HG03460 (cell line): ENCODE measurements at regions not wholly inside any gene's neighbourhood (a gene's known extent, or its start where the extent isn't known, plus 50 kb on each side); places are given as distances from the start of the nearest gene placed in this dataset.
"Not testable (repeated sequence)": the region's sequence is repeated elsewhere in the genome, so short reads cannot be mapped to it uniquely, and the experiment has no call there.

Experiments used
- ATAC-seq: cut with Tn5 transposase; IDR thresholded peaks from one replicate; pipeline ENCODE4 v1.9.1; 2021; ENCODE audit not compliant: unreplicated experiment

DNA sequence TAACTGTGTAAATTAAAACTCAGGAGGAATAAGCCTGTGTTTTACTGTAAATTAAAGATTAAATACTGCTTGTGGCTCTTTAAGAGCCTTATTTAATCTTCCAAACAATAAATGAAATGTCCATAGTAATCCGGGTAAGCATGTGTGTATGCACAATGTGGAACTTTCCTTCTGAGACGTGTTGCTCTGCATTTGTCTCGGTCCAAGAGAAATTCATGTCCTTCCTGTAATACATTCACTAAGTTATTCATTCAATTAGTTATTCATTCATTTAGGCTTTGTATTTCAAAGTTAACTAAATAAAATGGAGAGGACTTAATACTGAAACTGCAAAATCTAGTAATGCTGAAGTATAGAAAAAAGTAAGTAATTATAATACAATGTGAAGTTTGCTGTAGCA lies 2728.8 kb downstream of the PCDH7 start:
- ATAC-seq, result no peak

GRCh38 chr4:33453436-33453835 lies 2733.3 kb downstream of the PCDH7 start:
- no peak for ATAC-seq

GRCh38 chr4:33453916-33454315 lies 2733.7 kb downstream of the PCDH7 start:
- ATAC-seq, result no peak

DNA sequence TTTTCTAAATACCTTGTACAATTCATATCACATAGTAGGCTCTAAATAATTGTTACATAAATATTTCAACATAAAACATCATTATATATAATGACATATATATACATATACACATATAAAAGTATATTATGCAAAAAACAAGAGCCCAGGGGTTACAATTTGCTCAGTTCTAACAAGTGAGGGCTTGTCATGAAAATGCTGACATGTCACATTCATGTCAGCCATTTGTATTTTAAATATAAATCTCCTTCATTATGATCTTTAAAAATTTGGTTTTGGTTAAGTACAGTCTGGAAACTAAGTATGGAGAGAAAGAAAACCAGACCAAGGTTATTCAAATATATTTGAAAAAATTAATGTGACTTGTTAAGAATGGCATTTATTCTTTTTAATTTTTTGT lies 2745.4 kb downstream of the PCDH7 start:
- no peak for ATAC-seq

DNA sequence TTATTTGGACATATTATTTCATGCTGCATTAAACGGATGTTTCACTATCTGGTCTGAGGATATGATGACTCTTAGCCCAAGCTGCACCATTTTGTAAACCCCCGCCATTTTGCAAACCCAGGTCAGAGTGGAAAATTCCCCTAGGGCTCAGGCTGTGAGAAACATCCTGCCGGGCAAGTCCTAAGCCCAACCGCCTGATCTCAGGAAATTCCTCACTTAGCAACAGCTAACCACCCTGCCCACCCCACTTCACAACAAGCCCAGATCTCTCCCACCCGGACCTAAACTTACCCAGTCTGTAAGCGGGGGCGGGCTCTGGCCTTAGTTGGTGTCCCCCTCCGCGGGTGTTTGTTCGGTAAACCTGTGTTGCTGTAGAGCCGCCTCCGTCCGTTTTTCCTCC lies 2747.1 kb downstream of the PCDH7 start:
- no peak for ATAC-seq

- ATAC-seq, result no peak
These were observed 2750.6 kb downstream of the PCDH7 start for GRCh38 chr4:33470805-33471204.

DNA sequence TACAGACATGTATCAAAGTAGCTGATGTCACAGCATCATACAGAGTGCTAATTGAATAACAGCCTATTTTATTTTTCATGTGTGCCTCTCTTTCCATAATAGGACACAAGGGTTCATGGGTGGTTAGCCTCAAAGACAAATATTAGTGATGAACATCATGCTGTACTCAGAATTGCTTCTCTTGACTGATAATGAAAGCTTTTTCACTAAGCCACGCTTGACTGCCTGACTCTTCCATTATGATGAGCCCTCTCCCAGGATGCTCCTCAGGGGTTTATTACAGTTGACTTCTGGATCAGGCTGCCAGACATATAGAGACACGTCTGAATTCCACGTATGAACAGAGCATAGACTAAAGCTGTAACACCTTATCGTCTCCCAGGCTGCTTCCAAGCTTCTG lies 2757.5 kb downstream of the PCDH7 start:
- no peak for ATAC-seq

DNA sequence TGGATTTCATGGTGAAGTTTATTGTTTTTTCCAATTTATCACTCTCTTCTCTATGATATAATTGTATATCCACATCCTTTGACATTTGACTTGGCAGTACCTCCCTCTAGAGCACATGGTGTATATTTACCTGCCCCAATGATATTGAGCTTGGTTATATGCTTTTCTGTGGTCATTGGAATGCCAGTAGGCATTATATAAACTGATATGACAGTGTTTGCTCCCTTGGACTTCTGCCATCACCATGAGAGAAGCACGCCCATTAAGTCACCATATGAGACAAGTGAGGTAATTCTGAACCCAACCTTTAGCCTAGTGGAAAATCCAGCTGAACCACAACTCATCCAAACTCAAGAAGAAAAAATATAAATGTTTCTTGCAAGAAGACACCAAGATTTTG lies 2761.5 kb downstream of the ARAP2 start:
- ATAC-seq, result no peak

DNA sequence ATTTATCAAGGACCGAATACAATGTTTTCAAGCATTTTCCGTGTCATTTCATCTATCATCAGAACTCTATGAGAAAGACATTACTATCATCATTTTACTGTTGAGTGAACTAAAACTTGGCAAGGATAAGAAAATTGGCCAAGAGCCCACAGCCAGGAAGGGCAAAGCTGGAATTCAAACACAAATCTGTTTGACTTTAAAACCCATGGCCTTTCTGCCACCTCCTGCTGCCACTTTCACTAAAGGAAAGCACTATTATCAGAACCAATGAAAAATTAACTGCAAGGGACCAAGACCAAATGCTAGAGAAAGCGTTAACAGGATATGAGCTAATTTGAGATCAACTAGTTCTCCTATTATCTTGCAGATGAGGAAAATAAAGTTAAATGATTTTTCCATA lies 2759.2 kb downstream of the ARAP2 start:
- no peak for ATAC-seq

DNA sequence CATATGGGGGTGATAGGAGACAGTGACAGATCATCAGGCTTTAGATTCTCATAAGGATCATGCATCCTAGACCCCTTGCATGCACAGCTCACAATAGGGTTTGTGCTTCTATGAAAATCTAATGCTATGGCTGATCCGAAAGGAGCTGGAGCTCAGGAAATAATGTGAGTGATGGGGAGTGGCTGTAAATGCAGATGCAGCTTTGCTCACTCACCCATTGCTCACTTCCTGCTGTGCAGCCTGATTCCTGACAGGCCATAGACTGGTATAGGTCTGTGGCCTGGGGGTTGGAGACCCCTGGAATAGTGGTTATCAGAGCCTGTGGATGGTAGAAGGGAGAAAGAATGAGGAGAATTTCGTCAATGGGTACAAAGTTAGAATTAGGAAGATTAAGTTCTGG lies 2751.1 kb downstream of the ARAP2 start:
- ATAC-seq, result no peak

GRCh38 chr4:33494150-33494549 lies 2750.2 kb downstream of the ARAP2 start:
- no peak for ATAC-seq

- ATAC-seq, result not testable (repeated sequence)
These were observed 2742.7 kb downstream of the ARAP2 start for GRCh38 chr4:33501587-33501986.

DNA sequence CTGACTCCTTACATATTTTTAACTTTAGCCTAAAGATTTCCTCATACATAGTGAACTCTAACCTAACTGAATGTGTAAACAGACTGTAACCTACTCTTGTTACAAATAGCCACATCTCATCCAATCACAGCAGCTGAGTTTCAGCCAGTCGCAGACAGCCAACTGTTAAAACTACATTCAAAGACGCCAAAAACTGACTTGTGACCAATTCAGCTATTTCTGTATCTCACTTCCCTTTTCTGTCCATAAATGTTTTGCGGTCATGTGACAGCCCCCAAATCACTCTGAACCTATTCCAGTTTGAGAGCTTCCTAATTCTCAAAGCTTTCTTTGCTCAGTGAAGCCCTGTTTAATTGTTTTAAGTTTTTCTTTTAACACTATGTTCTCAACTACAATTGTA lies 2731.9 kb downstream of the ARAP2 start:
- ATAC-seq, result no peak

DNA sequence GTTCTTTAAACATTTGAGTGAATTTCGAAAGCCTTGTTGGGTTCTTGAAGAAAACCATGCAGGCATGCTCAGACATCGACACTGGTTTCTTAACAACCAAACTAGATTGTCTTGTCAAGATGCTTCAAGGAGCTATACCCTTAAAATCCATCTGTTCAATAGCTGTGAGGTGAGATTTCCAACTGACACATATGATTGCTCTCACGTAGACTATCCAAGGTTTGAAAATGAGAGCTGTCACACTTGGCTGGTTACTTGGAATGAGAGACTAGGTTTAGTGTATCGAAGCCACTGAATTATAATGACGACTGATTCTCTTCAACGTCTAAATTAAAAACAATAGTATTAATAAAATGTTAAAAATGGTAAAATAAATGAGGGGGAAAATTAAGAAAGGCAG lies 2725.5 kb downstream of the ARAP2 start:
- no peak for ATAC-seq

GRCh38 chr4:33532821-33533220 lies 2711.5 kb downstream of the ARAP2 start:
- ATAC-seq, result no peak

DNA sequence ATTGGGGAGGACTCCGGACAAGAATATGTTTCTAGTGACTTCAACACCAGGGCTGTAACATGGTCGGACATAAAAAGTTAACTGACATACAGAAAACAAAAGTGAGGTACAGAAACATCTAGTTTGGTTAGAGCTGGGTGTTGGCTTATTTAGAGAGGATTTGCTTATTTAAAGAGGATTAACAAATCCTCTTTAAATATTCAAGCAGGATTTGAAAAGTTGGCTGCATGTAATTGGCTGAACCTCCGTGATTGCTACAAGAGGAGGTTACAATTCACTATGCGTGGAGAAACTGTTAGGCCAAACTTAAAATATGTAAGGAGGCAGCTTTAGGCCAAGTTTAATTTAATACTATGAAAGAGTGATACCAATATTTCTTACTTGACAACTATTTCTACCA lies 2707.4 kb downstream of the ARAP2 start:
- ATAC-seq, result no peak

DNA sequence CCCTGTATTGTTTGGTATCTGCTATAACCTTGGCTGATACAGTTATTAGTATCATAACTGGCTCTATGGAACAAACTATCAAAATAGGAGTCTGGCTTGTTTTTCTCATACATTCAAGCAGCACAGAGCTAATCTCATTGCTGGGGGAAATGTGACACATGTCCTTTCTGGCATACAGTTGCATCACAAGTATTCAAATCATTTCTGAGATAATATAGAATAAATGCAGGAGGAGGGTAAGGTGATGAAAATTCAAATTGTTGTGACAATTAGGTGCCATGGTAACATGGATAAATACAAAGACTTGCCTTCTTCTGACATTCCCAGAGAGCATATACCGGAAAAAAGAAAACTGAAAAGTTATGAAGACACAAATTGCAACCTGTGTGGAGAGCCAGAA lies 2706.8 kb downstream of the ARAP2 start:
- no peak for ATAC-seq

GRCh38 chr4:33543941-33544450 lies 2700.3 kb downstream of the ARAP2 start:
- no peak for ATAC-seq

DNA sequence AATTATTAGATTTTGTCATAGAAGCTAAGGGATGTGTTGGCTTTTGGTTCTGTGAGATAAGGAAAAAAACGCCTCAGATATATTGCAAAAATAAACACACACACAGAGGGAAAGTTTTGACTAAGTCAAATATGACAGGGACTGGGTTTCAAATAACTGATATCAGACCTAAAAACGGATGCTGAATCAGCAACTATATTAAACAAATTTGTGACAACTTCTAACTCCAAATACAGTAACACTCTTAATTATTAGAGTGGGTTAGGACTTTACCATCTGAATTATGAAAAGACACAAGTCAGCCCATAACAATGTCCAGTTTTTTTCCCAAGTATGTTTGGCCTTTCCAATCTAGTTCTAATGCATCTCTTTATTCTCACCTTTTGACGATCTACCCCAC lies 2693.1 kb downstream of the ARAP2 start:
- ATAC-seq, result no peak

GRCh38 chr4:33561259-33561658 lies 2683.1 kb downstream of the ARAP2 start:
- no peak for ATAC-seq

- no peak for ATAC-seq
These were observed 2677.7 kb downstream of the ARAP2 start for GRCh38 chr4:33566649-33567048.

DNA sequence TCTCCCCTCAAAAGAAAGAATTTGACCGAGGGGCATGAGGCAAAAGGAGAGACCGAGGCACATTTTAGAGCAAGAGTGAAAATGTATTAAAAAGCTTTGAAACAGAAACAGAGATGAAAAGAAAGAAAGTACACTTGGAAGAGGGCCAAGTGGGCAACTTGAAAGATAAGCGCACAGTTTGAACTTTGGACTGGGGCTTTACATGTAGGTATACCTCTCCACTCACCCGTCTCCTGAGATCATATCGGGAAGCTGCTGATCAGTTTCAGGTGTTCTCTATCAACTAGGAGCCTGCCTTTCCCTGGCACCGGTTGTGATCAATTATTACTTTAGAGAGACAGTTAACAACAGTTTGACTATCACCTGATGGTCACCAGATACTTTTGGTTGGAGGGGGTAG lies 2666.5 kb downstream of the ARAP2 start:
- ATAC-seq, result no peak

- ATAC-seq, result no peak
These were observed 2664.4 kb downstream of the ARAP2 start for GRCh38 chr4:33579951-33580350.

- ATAC-seq, result no peak
These were observed 2651.6 kb downstream of the ARAP2 start for GRCh38 chr4:33592701-33593100.
